ENCODE measurements at regions not wholly inside any gene's neighbourhood (a gene's known extent, or its start where the extent isn't known, plus 50 kb on each side); places are given as distances from the start of the nearest gene placed in this dataset.

GRCh38 chr3:144426366-144426765 is 454.7 kb downstream of the DIPK2A start:
- H3K27me3 ChIP-seq: no peaks in the 10 kb centered on the region
- H3K4me3 ChIP-seq: no peak overlapping the region
- H3K4me1 ChIP-seq: no peaks in the 10 kb centered on the region
- TF ChIP-seq CTCF (IDR thresholded peaks at IDR 0.05): no peak
- TF ChIP-seq POLR2A (IDR thresholded peaks at IDR 0.05): no peak
- TF ChIP-seq EP300 (IDR thresholded peaks at IDR 0.05): no peak
- no peaks in the 10 kb centered on the region for H3K9me3 ChIP-seq
- H3K27ac ChIP-seq: no peak overlapping the region
- no peaks in the 10 kb centered on the region for H3K36me3 ChIP-seq
- DNase-seq (ENCODE audit: low spot score in 2 of 2): no peak

DNA sequence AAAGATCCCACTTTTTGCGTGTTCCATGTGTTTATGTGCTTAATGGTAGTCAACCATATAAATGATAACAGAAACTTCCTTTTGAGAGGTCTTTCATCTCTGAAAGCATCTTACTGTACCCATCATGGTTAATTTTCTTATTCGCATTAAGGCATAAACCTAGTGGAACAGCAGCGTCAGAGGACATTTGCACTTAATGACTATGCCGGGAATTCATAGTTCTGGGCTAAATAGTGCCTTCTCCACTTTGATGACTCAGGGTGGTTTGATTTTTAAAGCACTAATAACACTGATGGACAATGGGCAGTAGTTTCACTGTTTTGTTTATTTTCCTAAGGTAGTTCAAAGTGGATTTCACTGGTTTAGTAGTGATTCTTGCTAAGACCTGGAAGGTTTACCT is 455.3 kb downstream of the DIPK2A start:
- 89 to 90% methylated on average over 4 of the region's 4 CpGs for whole genome bisulfite sequencing, 2 donors
- no peaks in the 10 kb centered on the region for H3K36me3 ChIP-seq
- H3K27me3 ChIP-seq: no peaks in the 10 kb centered on the region
- H3K27ac ChIP-seq: no peak overlapping the region
- no peak for DNase-seq (ENCODE audit: low spot score in 2 of 2)
- TF ChIP-seq EP300 (IDR thresholded peaks at IDR 0.05) (no peak), POLR2A (IDR thresholded peaks at IDR 0.05) (no peak), CTCF (IDR thresholded peaks at IDR 0.05) (no peak)
- no peaks in the 10 kb centered on the region for H3K9me3 ChIP-seq
- no peak overlapping the region for H3K4me3 ChIP-seq
- H3K4me1 ChIP-seq: no peaks in the 10 kb centered on the region

- no peaks in the 10 kb centered on the region for H3K36me3 ChIP-seq
- H3K4me3 ChIP-seq: no peak overlapping the region
- H3K27me3 ChIP-seq: no peaks in the 10 kb centered on the region
- no peak for TF ChIP-seq CTCF (IDR thresholded peaks at IDR 0.05)
- TF ChIP-seq EP300 (IDR thresholded peaks at IDR 0.05): no peak
- H3K9me3 ChIP-seq: no peaks in the 10 kb centered on the region
- no peak for DNase-seq (ENCODE audit: low spot score in 2 of 2)
- H3K4me1 ChIP-seq: no peaks in the 10 kb centered on the region
- 61 to 75% methylated on average over 3 of the region's 3 CpGs for WGBS, 2 donors
- H3K27ac ChIP-seq: no peak overlapping the region
These were observed 458.1 kb downstream of the DIPK2A start for GRCh38 chr3:144429719-144430121.

- TF ChIP-seq CTCF (IDR thresholded peaks at IDR 0.05) (no peak), EP300 (IDR thresholded peaks at IDR 0.05) (no peak), POLR2A (IDR thresholded peaks at IDR 0.05) (no peak)
- H3K27ac ChIP-seq: no peak overlapping the region
- no peaks in the 10 kb centered on the region for H3K9me3 ChIP-seq
- no peak overlapping the region for H3K4me3 ChIP-seq
- no peaks in the 10 kb centered on the region for H3K27me3 ChIP-seq
- H3K4me1 ChIP-seq: no peaks in the 10 kb centered on the region
- no peaks in the 10 kb centered on the region for H3K36me3 ChIP-seq
- DNase-seq (ENCODE audit: low spot score in 2 of 2): no peak
These were observed 459.5 kb downstream of the DIPK2A start for GRCh38 chr3:144431134-144431533.

- H3K4me3 ChIP-seq: no peak overlapping the region
- no peaks in the 10 kb centered on the region for H3K27me3 ChIP-seq
- no peak for DNase-seq (ENCODE audit: low spot score in 2 of 2)
- H3K4me1 ChIP-seq: no peaks in the 10 kb centered on the region
- no peak overlapping the region for H3K27ac ChIP-seq
- TF ChIP-seq EP300 (IDR thresholded peaks at IDR 0.05) (no peak), POLR2A (IDR thresholded peaks at IDR 0.05) (no peak), CTCF (IDR thresholded peaks at IDR 0.05) (no peak)
- 75% methylated on average over 1 of the region's 1 CpG for WGBS, 2 donors
- H3K36me3 ChIP-seq: no peaks in the 10 kb centered on the region
- no peaks in the 10 kb centered on the region for H3K9me3 ChIP-seq
These were observed 461.4 kb downstream of the DIPK2A start for GRCh38 chr3:144433006-144433405.

Data from tibial nerve (tissue), 4 donors.